ENCODE measurements at regions not wholly inside any gene's neighbourhood (a gene's known extent, or its start where the extent isn't known, plus 50 kb on each side); places are given as distances from the start of the nearest gene placed in this dataset.

GRCh38 chr17:79168486-79169055 is 93.9 kb downstream of the ENGASE start:
- ATAC-seq, result no peak

GRCh38 chr17:79167486-79167885 is 92.9 kb downstream of the ENGASE start:
- DNase-seq, result no peak

More at GRCh38 chr17:79168486-79169055, 93.9 kb downstream of the ENGASE start:
- no peak for DNase-seq

GRCh38 chr17:79165756-79166473 is 91.3 kb downstream of the ENGASE start:
- DNase-seq, result no peak
- ATAC-seq, result no peak

More at GRCh38 chr17:79167486-79167885, 92.9 kb downstream of the ENGASE start:
- no peak for ATAC-seq

- no peak for ATAC-seq
Measured at GRCh38 chr17:79164913-79165695, 90.5 kb downstream of the ENGASE start.

GRCh38 chr17:79164408-79164807 is 89.8 kb downstream of the ENGASE start:
- DNase-seq (no peak), ATAC-seq (no peak)

More at GRCh38 chr17:79164913-79165695, 90.5 kb downstream of the ENGASE start:
- DNase-seq, result no peak

- ATAC-seq (no peak), DNase-seq (no peak)
Measured at GRCh38 chr17:79163071-79163470, 88.4 kb downstream of the ENGASE start.

- DNase-seq, result no peak
- ATAC-seq, result no peak
Measured at GRCh38 chr17:79162012-79162963, 87.7 kb downstream of the ENGASE start.

GRCh38 chr17:79160980-79161636 is 86.5 kb downstream of the ENGASE start:
- ATAC-seq (peak; percentile 45), DNase-seq (peak; percentile 14)

- DNase-seq, result no peak
- no peak for ATAC-seq
Measured at GRCh38 chr17:79159926-79160325, 85.3 kb downstream of the ENGASE start.

- ATAC-seq, result no peak
Measured at GRCh38 chr17:79159471-79159870, 84.8 kb downstream of the ENGASE start.

GRCh38 chr17:79156463-79157095 is 82.0 kb downstream of the ENGASE start:
- ATAC-seq (no peak), DNase-seq (no peak)

More at GRCh38 chr17:79159471-79159870, 84.8 kb downstream of the ENGASE start:
- no peak for DNase-seq

GRCh38 chr17:79155701-79156100 is 81.1 kb downstream of the ENGASE start:
- DNase-seq (no peak), ATAC-seq (no peak)

GRCh38 chr17:79154951-79155585 is 80.4 kb downstream of the ENGASE start:
- no peak for ATAC-seq
- DNase-seq, result no peak

GRCh38 chr17:79154446-79154845 is 79.8 kb downstream of the ENGASE start:
- DNase-seq (no peak), ATAC-seq (no peak)

GRCh38 chr17:79153367-79154130 is 78.9 kb downstream of the ENGASE start:
- ATAC-seq, result no peak
- no peak for DNase-seq

- DNase-seq (no peak), ATAC-seq (no peak)
Measured at GRCh38 chr17:79152636-79153035, 78.0 kb downstream of the ENGASE start.

GRCh38 chr17:79152110-79152509 is 77.5 kb downstream of the ENGASE start:
- DNase-seq (no peak), ATAC-seq (no peak)

GRCh38 chr17:79150799-79151198 is 76.2 kb downstream of the ENGASE start:
- DNase-seq, result no peak
- no peak for ATAC-seq

GRCh38 chr17:79150035-79150733 is 75.6 kb downstream of the ENGASE start:
- ATAC-seq, result no peak
- no peak for DNase-seq
